Activated CD4-positive, alpha-beta T cell treated with anti-CD3 and anti-CD28 coated beads, Interleukin-2, amount 10 ng/mL, durations not matched to agents 7 days and 5 days (primary cell): ENCODE measurements at regions not wholly inside any gene's neighbourhood (a gene's known extent, or its start where the extent isn't known, plus 50 kb on each side); places are given as distances from the start of the nearest gene placed in this dataset.

Experiments used
- CTCF ChIA-PET: fragments of 350-600 bp; sonication (Branson Sonifier 250); formaldehyde crosslinking; loops from one replicate; lab custom pipeline; 2021; ENCODE audit warnings: antibody characterized with exemption; lab: Charles Lee
- POLR2A ChIA-PET: fragments of 350-600 bp; sonication (Branson Sonifier 250); formaldehyde crosslinking; loops from one replicate; lab custom pipeline; 2021; ENCODE audit warnings: antibody characterized with exemption; lab: Charles Lee
- DNase-seq: peaks from one replicate; pipeline ENCODE4 v3.0.0-alpha.2; 2020
- H3K27ac Mint-ChIP-seq: one replicate; pipeline ENCODE4 v1.8.0; 2021; ENCODE audit warnings: mild to moderate bottlenecking, moderate library complexity, mixed read lengths
- H3K27me3 Mint-ChIP-seq: one replicate; pipeline ENCODE4 v1.8.0; 2021; ENCODE audit warnings: mixed read lengths
- H3K36me3 Mint-ChIP-seq: one replicate; pipeline ENCODE4 v1.8.0; 2021; ENCODE audit warnings: low read depth, mixed read lengths
- H3K4me1 Mint-ChIP-seq: one replicate; pipeline ENCODE4 v1.8.0; 2021; ENCODE audit warnings: mixed read lengths
- H3K4me3 Mint-ChIP-seq: one replicate; pipeline ENCODE4 v1.8.0; 2021; ENCODE audit warnings: mild to moderate bottlenecking, moderate library complexity, mixed read lengths
- H3K9me3 Mint-ChIP-seq: one replicate; pipeline ENCODE4 v1.8.0; 2021; ENCODE audit warnings: mixed read lengths

GRCh38 chr2:104078431-104079157 is 775.3 kb upstream of the POU3F3 start:
- Mint-ChIP-seq H3K27me3 (no peaks in the 10 kb centered on the region), H3K4me3 (no peak overlapping the region), H3K27ac (no peak overlapping the region), H3K4me1 (no peaks in the 10 kb centered on the region), H3K36me3 (no peaks in the 10 kb centered on the region), H3K9me3 (no peaks in the 10 kb centered on the region)
- DNase-seq, result no peak
- ChIA-PET CTCF (no interaction called here), POLR2A (no interaction called here)

- Mint-ChIP-seq H3K4me3 (no peak overlapping the region), H3K9me3 (no peaks in the 10 kb centered on the region), H3K27ac (no peak overlapping the region), H3K27me3 (no peaks in the 10 kb centered on the region), H3K36me3 (no peaks in the 10 kb centered on the region), H3K4me1 (no peaks in the 10 kb centered on the region)
- CTCF ChIA-PET, result no interaction called here
- POLR2A ChIA-PET, result no interaction called here
- no peak for DNase-seq
These were observed 765.2 kb upstream of the POU3F3 start for GRCh38 chr2:104088745-104089144.

GRCh38 chr2:104090407-104090806 is 763.5 kb upstream of the POU3F3 start:
- Mint-ChIP-seq H3K9me3 (no peaks in the 10 kb centered on the region), H3K27me3 (no peaks in the 10 kb centered on the region), H3K36me3 (no peaks in the 10 kb centered on the region), H3K27ac (no peak overlapping the region), H3K4me3 (no peak overlapping the region), H3K4me1 (no peaks in the 10 kb centered on the region)
- no peak for DNase-seq
- ChIA-PET POLR2A (no interaction called here), CTCF (no interaction called here)

GRCh38 chr2:104091894-104092293 is 762.0 kb upstream of the POU3F3 start:
- ChIA-PET CTCF (no interaction called here), POLR2A (no interaction called here)
- Mint-ChIP-seq H3K4me1 (no peaks in the 10 kb centered on the region), H3K36me3 (no peaks in the 10 kb centered on the region), H3K27ac (no peak overlapping the region), H3K4me3 (no peak overlapping the region), H3K9me3 (no peaks in the 10 kb centered on the region), H3K27me3 (no peaks in the 10 kb centered on the region)
- DNase-seq, result no peak

- CTCF ChIA-PET, result no interaction called here
- Mint-ChIP-seq H3K36me3 (no peaks in the 10 kb centered on the region), H3K4me1 (no peaks in the 10 kb centered on the region), H3K27ac (no peak overlapping the region), H3K4me3 (no peak overlapping the region), H3K27me3 (no peaks in the 10 kb centered on the region), H3K9me3 (no peaks in the 10 kb centered on the region)
- no peak for DNase-seq
- POLR2A ChIA-PET, result no interaction called here
These were observed 761.0 kb upstream of the POU3F3 start for GRCh38 chr2:104092886-104093285.

- no peaks in the 10 kb centered on the region for H3K27me3 Mint-ChIP-seq
- no peak overlapping the region for H3K4me3 Mint-ChIP-seq
- ChIA-PET POLR2A (no interaction called here), CTCF (no interaction called here)
- H3K27ac Mint-ChIP-seq, result no peak overlapping the region
- no peaks in the 10 kb centered on the region for H3K4me1 Mint-ChIP-seq
- DNase-seq, result no peak
- no peaks in the 10 kb centered on the region for H3K9me3 Mint-ChIP-seq
- no peaks in the 10 kb centered on the region for H3K36me3 Mint-ChIP-seq
These were observed 751.3 kb upstream of the POU3F3 start for GRCh38 chr2:104102615-104103014.

- Mint-ChIP-seq H3K9me3 (no peaks in the 10 kb centered on the region), H3K27me3 (no peaks in the 10 kb centered on the region), H3K4me3 (no peak overlapping the region), H3K4me1 (no peaks in the 10 kb centered on the region), H3K36me3 (no peaks in the 10 kb centered on the region), H3K27ac (no peak overlapping the region)
- DNase-seq, result no peak
- CTCF ChIA-PET, result interaction anchor here (0.6 kb wide), 1 partner anchor 197 kb away, joined by 3 read pairs; no protein-coding TSS in a partner anchor
- POLR2A ChIA-PET, result no interaction called here
These were observed 744.6 kb upstream of the POU3F3 start for GRCh38 chr2:104109356-104109755.

GRCh38 chr2:104118889-104119288 is 735.0 kb upstream of the POU3F3 start:
- CTCF ChIA-PET, result no interaction called here

GRCh38 chr2:104120171-104120570 is 733.7 kb upstream of the POU3F3 start:
- no peaks in the 10 kb centered on the region for H3K9me3 Mint-ChIP-seq
- H3K36me3 Mint-ChIP-seq, result no peaks in the 10 kb centered on the region
- POLR2A ChIA-PET, result no interaction called here
- no peak overlapping the region for H3K27ac Mint-ChIP-seq
- no peak for DNase-seq
- H3K27me3 Mint-ChIP-seq, result no peaks in the 10 kb centered on the region
- CTCF ChIA-PET, result no interaction called here
- no peaks in the 10 kb centered on the region for H3K4me1 Mint-ChIP-seq
- H3K4me3 Mint-ChIP-seq, result no peak overlapping the region

More at GRCh38 chr2:104118889-104119288, 735.0 kb upstream of the POU3F3 start:
- no peak overlapping the region for H3K4me3 Mint-ChIP-seq
- H3K27me3 Mint-ChIP-seq, result no peaks in the 10 kb centered on the region
- no peak overlapping the region for H3K27ac Mint-ChIP-seq
- H3K9me3 Mint-ChIP-seq, result no peaks in the 10 kb centered on the region
- no peaks in the 10 kb centered on the region for H3K4me1 Mint-ChIP-seq
- DNase-seq, result no peak
- H3K36me3 Mint-ChIP-seq, result no peaks in the 10 kb centered on the region
- POLR2A ChIA-PET, result no interaction called here

GRCh38 chr2:104125096-104125495 is 728.8 kb upstream of the POU3F3 start:
- DNase-seq, result no peak
- H3K36me3 Mint-ChIP-seq, result no peaks in the 10 kb centered on the region
- POLR2A ChIA-PET, result no interaction called here
- H3K4me1 Mint-ChIP-seq, result no peaks in the 10 kb centered on the region
- H3K27me3 Mint-ChIP-seq, result no peaks in the 10 kb centered on the region
- CTCF ChIA-PET, result no interaction called here
- H3K9me3 Mint-ChIP-seq, result no peaks in the 10 kb centered on the region
- H3K27ac Mint-ChIP-seq, result no peak overlapping the region
- H3K4me3 Mint-ChIP-seq, result no peak overlapping the region

GRCh38 chr2:104127049-104127770 is 726.7 kb upstream of the POU3F3 start:
- Mint-ChIP-seq H3K9me3 (no peaks in the 10 kb centered on the region), H3K27me3 (no peaks in the 10 kb centered on the region), H3K4me3 (no peak overlapping the region), H3K36me3 (no peaks in the 10 kb centered on the region), H3K27ac (no peak overlapping the region), H3K4me1 (no peaks in the 10 kb centered on the region)
- DNase-seq, result no peak
- CTCF ChIA-PET, result no interaction called here
- POLR2A ChIA-PET, result no interaction called here

- Mint-ChIP-seq H3K9me3 (peaks cover 3% of the 10 kb centered on the region), H3K4me3 (no peak overlapping the region), H3K4me1 (no peaks in the 10 kb centered on the region), H3K36me3 (no peaks in the 10 kb centered on the region), H3K27me3 (no peaks in the 10 kb centered on the region), H3K27ac (no peak overlapping the region)
- ChIA-PET CTCF (no interaction called here), POLR2A (no interaction called here)
- no peak for DNase-seq
These were observed 713.6 kb upstream of the POU3F3 start for GRCh38 chr2:104140361-104140760.

GRCh38 chr2:104158191-104158590 is 695.7 kb upstream of the POU3F3 start:
- Mint-ChIP-seq H3K4me3 (no peak overlapping the region), H3K27me3 (no peaks in the 10 kb centered on the region), H3K9me3 (no peaks in the 10 kb centered on the region), H3K27ac (no peak overlapping the region), H3K4me1 (no peaks in the 10 kb centered on the region), H3K36me3 (no peaks in the 10 kb centered on the region)
- CTCF ChIA-PET, result no interaction called here
- DNase-seq, result no peak
- POLR2A ChIA-PET, result no interaction called here
